IMR-90 (cell line): ENCODE measurements at regions not wholly inside any gene's neighbourhood (a gene's known extent, or its start where the extent isn't known, plus 50 kb on each side); places are given as distances from the start of the nearest gene placed in this dataset.

Experiments
- ATAC-seq: fragments of 200-7000 bp; cut with Tn5 transposase; 2 replicates; pipeline ENCODE4 v1.9.1; 2020; ENCODE audit warnings: low read depth, mild to moderate bottlenecking, moderate library complexity
- BruUV-seq: library from RNA; stranded (reverse); fragments of 400-500 nt; replicated peaks from 2 replicates; lab custom pipeline; 2021; lab: Mats Ljungman, UMichigan
- CTCF ChIA-PET: fragments of 300-600 bp; formaldehyde crosslinking; extraction: SDS; loops from one replicate; lab custom pipeline; 2021; ENCODE audit warnings: antibody characterized with exemption; lab: Yijun Ruan, JAX
- POLR2A ChIA-PET: fragments of 300-600 bp; sonication (Branson Sonifier 250); formaldehyde crosslinking; loops from one replicate; lab custom pipeline; 2022; ENCODE audit warnings: antibody characterized with exemption; ENCODE audit not compliant: unreplicated experiment; lab: Charles Lee
- DNase-seq: peaks from one replicate; pipeline ENCODE4 v3.0.0; 2013
- H2AFZ ChIP-seq: replicated peaks from 2 replicates; pipeline ENCODE3; 2013; ENCODE audit warnings: low read length, mild to moderate bottlenecking; ENCODE audit not compliant: poor library complexity
- H2AK5ac ChIP-seq: 2 replicates; pipeline ENCODE4 v1.6.1; 2013; ENCODE audit warnings: low read depth, low read length, inconsistent platforms
- H2AK9ac ChIP-seq: replicated peaks from 2 replicates; pipeline ENCODE3; 2013; ENCODE audit warnings: mild to moderate bottlenecking, low read depth, low read length, moderate library complexity; ENCODE audit not compliant: poor library complexity
- H2BK120ac ChIP-seq: 2 replicates; pipeline ENCODE4 v1.6.1; 2013; ENCODE audit warnings: low read depth, low read length, inconsistent platforms
- H2BK15ac ChIP-seq: 3 replicates; pipeline ENCODE4 v1.6.1; 2013; ENCODE audit warnings: low read depth, low read length, inconsistent platforms
- H2BK20ac ChIP-seq: 2 replicates; pipeline ENCODE4 v1.6.1; 2013; ENCODE audit warnings: low read depth, mild to moderate bottlenecking, inconsistent platforms, low read length, moderate library complexity
- H2BK5ac ChIP-seq: 2 replicates; pipeline ENCODE4 v1.6.1; 2013; ENCODE audit warnings: mild to moderate bottlenecking, low read depth, low read length, inconsistent platforms; ENCODE audit not compliant: poor library complexity, severe bottlenecking
- H3K14ac ChIP-seq: replicated peaks from 2 replicates; pipeline ENCODE4 v1.6.1; 2013; ENCODE audit warnings: low read depth, low read length, inconsistent platforms
- H3K18ac ChIP-seq: 2 replicates; pipeline ENCODE4 v1.6.1; 2013; ENCODE audit warnings: low read depth, low read length, control low read depth
- H3K23ac ChIP-seq: 2 replicates; pipeline ENCODE4 v1.6.1; 2013; ENCODE audit warnings: low read depth, low read length, inconsistent platforms
- H3K27ac ChIP-seq: 2 replicates; pipeline ENCODE4 v1.5.1; 2013; ENCODE audit warnings: mild to moderate bottlenecking, control low read depth, low read length; ENCODE audit not compliant: insufficient read depth
- H3K27me3 ChIP-seq: 2 replicates; pipeline ENCODE4 v1.6.1; 2013; ENCODE audit warnings: low read length; ENCODE audit not compliant: control insufficient read depth, insufficient read depth
- H3K36me3 ChIP-seq: 2 replicates; pipeline ENCODE4 v1.6.1; 2013; ENCODE audit warnings: low read length, mixed read lengths; ENCODE audit not compliant: control insufficient read depth, insufficient read depth
- H3K4ac ChIP-seq: 2 replicates; pipeline ENCODE4 v1.6.1; 2013; ENCODE audit warnings: low read depth, low read length, inconsistent platforms
- H3K4me1 ChIP-seq: 2 replicates; pipeline ENCODE4 v1.6.1; 2013; ENCODE audit warnings: low read length, mixed read lengths; ENCODE audit not compliant: control insufficient read depth, insufficient read depth
- H3K4me2 ChIP-seq: 2 replicates; pipeline ENCODE4 v1.6.1; 2013; ENCODE audit warnings: low read depth, mild to moderate bottlenecking, control low read depth, low read length, moderate library complexity
- H3K4me3 ChIP-seq: 2 replicates; pipeline ENCODE4 v1.5.1; 2013; ENCODE audit warnings: low read depth, mild to moderate bottlenecking, control low read depth, low read length, moderate library complexity; ENCODE audit not compliant: insufficient read depth
- H3K56ac ChIP-seq: 2 replicates; pipeline ENCODE4 v1.6.1; 2013; ENCODE audit warnings: low read length, inconsistent platforms; ENCODE audit not compliant: insufficient read depth; ENCODE audit errors: extremely low read depth
- H3K79me1 ChIP-seq, 2 experiments: 2 replicates each; pipeline ENCODE4 v1.6.1; 2013; ENCODE audit warnings: low read length in 2 of 2, inconsistent platforms in 1 of 2, low read depth in 1 of 2
- H3K9ac ChIP-seq: 2 replicates; pipeline ENCODE4 v1.6.1; 2013; ENCODE audit warnings: low read depth, low read length, control low read depth
- H3K9me1 ChIP-seq: 2 replicates; pipeline ENCODE4 v1.6.1; 2013; ENCODE audit warnings: low read length, inconsistent platforms; ENCODE audit not compliant: insufficient read depth
- H3K9me3 ChIP-seq: 2 replicates; pipeline ENCODE4 v1.6.1; 2013; ENCODE audit warnings: low read length; ENCODE audit not compliant: control insufficient read depth, insufficient read depth
- H4K20me1 ChIP-seq: 2 replicates; pipeline ENCODE4 v1.6.1; 2013; ENCODE audit warnings: low read length, inconsistent platforms; ENCODE audit not compliant: insufficient read depth
- H4K5ac ChIP-seq: 2 replicates; pipeline ENCODE4 v1.6.1; 2013; ENCODE audit warnings: mild to moderate bottlenecking, low read depth, low read length, control low read depth
- H4K8ac ChIP-seq, 2 experiments: 2 replicates each; pipeline ENCODE4 v1.6.1; 2013; ENCODE audit warnings: low read depth in 2 of 2, low read length in 2 of 2, control low read depth in 1 of 2, inconsistent platforms in 1 of 2
- H4K91ac ChIP-seq: 2 replicates; pipeline ENCODE4 v1.6.1; 2013; ENCODE audit warnings: low read depth, low read length, inconsistent platforms; ENCODE audit not compliant: insufficient read depth
- BHLHE40 ChIP-seq: fragments of 150-350 bp; IDR thresholded peaks from 2 replicates; pipeline ENCODE4 v1.6.1; 2016; ENCODE audit warnings: mild to moderate bottlenecking, low read depth, low read length
- CEBPB ChIP-seq: IDR thresholded peaks from 2 replicates; pipeline ENCODE4 v1.6.1; 2012; ENCODE audit warnings: low read depth, low read length, improper control_type of control experiment
- CHD1 ChIP-seq: IDR thresholded peaks from 2 replicates; pipeline ENCODE4 v1.6.1; 2012; ENCODE audit warnings: low read depth, low read length, improper control_type of control experiment
- CTCF ChIP-seq: conservative IDR thresholded peaks from 2 replicates; pipeline ENCODE4 v1.5.1; 2012; ENCODE audit warnings: mild to moderate bottlenecking, low read depth, low read length, improper control_type of control experiment
- ELK1 ChIP-seq: fragments of 150-350 bp; IDR thresholded peaks from 2 replicates; pipeline ENCODE4 v1.6.1; 2016; ENCODE audit warnings: low read depth, mild to moderate bottlenecking, low read length, moderate library complexity, borderline replicate concordance
- FOS ChIP-seq: fragments of 150-350 bp; IDR thresholded peaks from 2 replicates; pipeline ENCODE4 v1.6.1; 2016; ENCODE audit warnings: low read depth, low read length
- MAFK ChIP-seq: IDR thresholded peaks from 2 replicates; pipeline ENCODE4 v1.6.1; 2012; ENCODE audit warnings: low read depth, low read length, improper control_type of control experiment
- MAZ ChIP-seq: IDR thresholded peaks from 2 replicates; pipeline ENCODE4 v1.6.1; 2012; ENCODE audit warnings: low read depth, mild to moderate bottlenecking, low read length, improper control_type of control experiment, moderate library complexity, borderline replicate concordance
- MXI1 ChIP-seq: IDR thresholded peaks from 2 replicates; pipeline ENCODE4 v1.6.1; 2012; ENCODE audit warnings: low read depth, mild to moderate bottlenecking, low read length, moderate library complexity, borderline replicate concordance
- NFE2L2 ChIP-seq: fragments of 150-350 bp; IDR thresholded peaks from 2 replicates; pipeline ENCODE4 v1.6.1; 2016; ENCODE audit warnings: low read depth, mild to moderate bottlenecking, low read length
- POLR2A ChIP-seq: IDR thresholded peaks from 2 replicates; pipeline ENCODE4 v1.6.1; 2012; ENCODE audit warnings: mild to moderate bottlenecking, low read depth, low read length
- RAD21 ChIP-seq: IDR thresholded peaks from 2 replicates; pipeline ENCODE4 v1.6.1; 2012; ENCODE audit warnings: low read length, improper control_type of control experiment
- RCOR1 ChIP-seq: IDR thresholded peaks from 2 replicates; pipeline ENCODE4 v1.6.1; 2012; ENCODE audit warnings: mild to moderate bottlenecking, low read length, improper control_type of control experiment; ENCODE audit not compliant: insufficient replicate concordance
- RFX5 ChIP-seq: IDR thresholded peaks from 2 replicates; pipeline ENCODE4 v1.8.0; 2012; ENCODE audit warnings: low read depth, mild to moderate bottlenecking, low read length, moderate library complexity
- SMC3 ChIP-seq: fragments of 150-350 bp; IDR thresholded peaks from 2 replicates; pipeline ENCODE4 v1.6.1; 2016; ENCODE audit warnings: low read depth, mild to moderate bottlenecking, antibody characterized with exemption, low read length, moderate library complexity
- USF2 ChIP-seq: fragments of 150-350 bp; IDR thresholded peaks from 2 replicates; pipeline ENCODE4 v1.6.1; 2017; ENCODE audit warnings: mild to moderate bottlenecking, antibody characterized with exemption, low read length, low read depth
- WGBS, 2 experiments: methylation state at CpG; one replicate each; pipeline versions ENCODE4 v1.1.5 to v1.1.7; 2013; ENCODE audit warnings: missing lambda C conversion rate in 2 of 2; ENCODE audit not compliant: insufficient read length in 1 of 2; ENCODE audit errors: extremely low coverage in 2 of 2; 5-methylcytosine and 5-hydroxymethylcytosine counted together
- dilution Hi-C: fragments of 300-500 bp; cut with HindIII; formaldehyde crosslinking; loops from one replicate; pipeline ENCODE4 v1.14.3; 2018; ENCODE audit warnings: low sequenced_read_pairs; ENCODE audit not compliant: unreplicated experiment
- in situ Hi-C: fragments of 300-500 bp; cut with MboI; formaldehyde crosslinking; loops from 3 replicates; pipeline ENCODE4 v1.14.3; 2019; ENCODE audit warnings: low sequenced_read_pairs, inconsistent platforms, mixed read lengths
- intact Hi-C: fragments of 100-400 bp; cut with micrococcal nuclease; formaldehyde crosslinking; loops from 2 replicates; pipeline ENCODE4 v1.10.0; 2022

- dilution Hi-C loops (no loop called here), intact Hi-C loops (no loop called here), in situ Hi-C loops (no loop called here)
- no peaks in the 10 kb centered on the region for H4K20me1 ChIP-seq
- H2AFZ ChIP-seq, result no peak overlapping the region
- H3K4me1 ChIP-seq, result peaks cover 3% of the 10 kb centered on the region; the same call in 1 of the 2 replicates
- ChIA-PET CTCF (no interaction called here), POLR2A (no interaction called here)
- H3K56ac ChIP-seq, result no peak overlapping the region
- H3K27me3 ChIP-seq, result no peaks in the 10 kb centered on the region
- H4K91ac ChIP-seq, result no peak overlapping the region
- no peak overlapping the region for H2BK15ac ChIP-seq
- no peaks in the 10 kb centered on the region for H3K9me3 ChIP-seq
- H3K4me2 ChIP-seq, result no peak overlapping the region
- H4K5ac ChIP-seq, result no peak overlapping the region
- no peak overlapping the region for H3K14ac ChIP-seq
- H3K36me3 ChIP-seq, result no peaks in the 10 kb centered on the region
- BruUV-seq, result no TSS peak
- H3K9ac ChIP-seq, result no peak overlapping the region
- H3K9me1 ChIP-seq, result no peaks in the 10 kb centered on the region
- no peaks in the 10 kb centered on the region for H3K79me1 ChIP-seq
- no peak overlapping the region for H3K23ac ChIP-seq
- TF ChIP-seq RAD21 (no peak), USF2 (no peak), CEBPB (no peak), POLR2A (no peak), NFE2L2 (no peak), SMC3 (no peak), MAFK (no peak), CTCF (no peak), ELK1 (no peak), MXI1 (no peak), BHLHE40 (no peak), RCOR1 (no peak), MAZ (no peak), FOS (no peak), CHD1 (no peak), RFX5 (no peak)
- H3K4me3 ChIP-seq, result no peak overlapping the region
- no peak overlapping the region for H2BK5ac ChIP-seq
- ATAC-seq (no peak), DNase-seq (no peak)
- WGBS, 2 experiments, result 40% methylated on average over 1 of the region's 3 CpGs; no CpG with 5 or more reads in 1 of the 2 experiments
- H2AK9ac ChIP-seq, result no peak overlapping the region
- H2AK5ac ChIP-seq, result no peak overlapping the region
- no peak overlapping the region for H2BK20ac ChIP-seq
- no peak overlapping the region for H3K27ac ChIP-seq
- H3K18ac ChIP-seq, result no peak overlapping the region
- H2BK120ac ChIP-seq, result no peak overlapping the region
- H4K8ac ChIP-seq, result no peak overlapping the region
- H3K4ac ChIP-seq, result no peak overlapping the region
Measured at GRCh38 chr9:13705373-13705772, 425.9 kb upstream of the MPDZ start.
